ENCODE measurements at regions not wholly inside any gene's neighbourhood (a gene's known extent, or its start where the extent isn't known, plus 50 kb on each side); places are given as distances from the start of the nearest gene placed in this dataset.

DNA sequence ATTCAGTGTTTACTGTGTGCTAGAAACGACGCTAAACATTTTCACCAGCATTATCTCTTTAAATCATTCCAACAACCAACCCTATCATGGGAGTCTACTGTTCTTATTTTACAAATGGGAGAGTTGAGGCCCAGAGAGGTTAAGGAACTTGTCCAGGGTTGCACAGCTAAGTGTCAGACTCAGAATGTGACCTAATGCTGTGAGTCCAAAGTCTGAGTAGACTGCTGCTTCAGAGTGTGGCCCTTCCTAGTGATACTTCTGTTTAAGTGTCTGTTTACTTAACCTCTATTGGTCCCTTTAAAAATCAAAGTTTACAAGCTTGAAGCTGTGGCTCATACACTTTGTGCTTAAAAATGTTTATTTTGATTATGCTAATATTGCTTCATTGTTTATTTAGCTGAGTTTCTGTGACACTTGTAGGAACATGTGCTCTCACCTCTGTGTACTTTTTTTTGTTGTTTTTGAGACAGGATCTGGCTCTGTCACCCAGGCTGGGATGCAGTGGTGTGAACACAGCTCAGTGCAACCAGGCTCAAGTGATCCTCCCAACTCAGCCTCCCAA lies 84.4 kb upstream of the SYPL1 start:
- DNase-seq: no peak

GRCh38 chr7:106193661-106194060 lies 81.5 kb upstream of the SYPL1 start:
- DNase-seq: peak; percentile 79

- no peak for DNase-seq
Observed at GRCh38 chr7:106190589-106191330, 78.6 kb upstream of the SYPL1 start.

DNA sequence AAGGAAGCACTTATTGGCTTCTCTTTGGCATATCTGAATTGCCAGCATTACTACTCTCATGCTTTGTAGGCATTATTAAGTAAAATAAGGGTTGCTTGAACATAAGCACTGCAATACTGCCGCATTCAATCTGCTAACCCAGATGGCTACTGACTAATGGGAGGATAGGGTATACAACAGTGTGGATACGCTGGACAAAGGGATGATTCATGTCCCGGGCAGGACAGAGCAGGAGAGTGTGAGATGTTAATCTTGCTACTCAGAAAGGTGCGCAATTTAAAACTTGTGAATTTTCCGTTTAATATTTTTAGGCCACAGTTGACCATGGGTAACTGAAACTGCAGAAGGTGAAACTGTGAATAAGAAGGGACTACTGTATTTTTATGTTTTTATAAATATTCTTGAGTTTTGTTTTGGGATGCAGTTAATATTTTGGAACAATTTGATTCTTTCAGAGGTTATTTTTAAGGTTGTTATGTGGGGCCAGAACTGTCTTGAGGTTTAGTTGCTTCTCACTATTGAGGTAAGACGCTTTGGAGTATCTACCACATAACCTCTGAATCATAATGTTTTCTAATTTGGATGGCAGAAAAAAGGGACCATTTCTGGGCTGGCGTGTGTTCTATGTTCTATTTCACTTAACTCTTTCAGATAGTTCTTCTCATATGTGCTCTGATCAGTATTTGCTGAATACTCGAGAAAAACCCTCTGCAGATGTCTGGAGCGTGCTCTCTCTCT lies 75.7 kb upstream of the SYPL1 start:
- DNase-seq: no peak

DNA sequence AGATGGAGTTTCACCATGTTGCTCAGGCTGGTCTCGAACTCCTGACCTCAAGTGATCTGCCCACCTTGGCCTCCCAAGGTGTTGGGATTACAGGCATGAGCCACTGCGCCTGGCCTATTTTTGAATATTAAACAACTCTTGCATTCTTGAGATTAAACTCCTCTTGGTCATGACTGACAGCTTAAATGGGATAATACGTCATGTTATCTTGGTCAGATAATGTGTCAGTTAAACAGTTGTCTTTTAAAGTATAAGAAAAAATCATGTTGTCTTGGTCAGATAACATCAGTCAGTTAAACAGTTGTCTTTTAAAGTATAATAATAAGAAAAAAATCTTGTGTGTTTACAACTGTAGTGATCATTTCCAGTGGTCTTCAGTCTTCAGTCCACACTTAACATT lies 73.6 kb upstream of the SYPL1 start:
- DNase-seq: no peak

DNA sequence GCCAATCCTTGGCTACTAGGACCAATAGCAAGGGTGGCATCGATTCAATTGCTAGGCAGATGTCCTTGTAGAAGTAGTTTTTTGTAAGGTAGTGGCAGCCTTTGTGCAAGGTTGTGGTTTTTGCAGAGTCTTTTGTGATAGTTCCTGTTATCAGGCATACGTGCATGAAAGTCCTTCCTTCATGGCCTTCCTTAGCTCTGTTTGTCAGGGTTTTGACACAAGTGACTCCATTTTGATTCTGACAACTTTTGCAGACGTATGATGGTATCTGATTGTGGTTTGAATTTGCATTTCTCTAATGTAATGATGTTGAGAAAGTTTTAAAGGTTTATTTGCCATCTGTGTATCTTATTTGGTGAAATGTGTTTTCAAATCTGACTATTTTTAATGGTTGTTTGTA lies 71.8 kb upstream of the SYPL1 start:
- DNase-seq: no peak

DNA sequence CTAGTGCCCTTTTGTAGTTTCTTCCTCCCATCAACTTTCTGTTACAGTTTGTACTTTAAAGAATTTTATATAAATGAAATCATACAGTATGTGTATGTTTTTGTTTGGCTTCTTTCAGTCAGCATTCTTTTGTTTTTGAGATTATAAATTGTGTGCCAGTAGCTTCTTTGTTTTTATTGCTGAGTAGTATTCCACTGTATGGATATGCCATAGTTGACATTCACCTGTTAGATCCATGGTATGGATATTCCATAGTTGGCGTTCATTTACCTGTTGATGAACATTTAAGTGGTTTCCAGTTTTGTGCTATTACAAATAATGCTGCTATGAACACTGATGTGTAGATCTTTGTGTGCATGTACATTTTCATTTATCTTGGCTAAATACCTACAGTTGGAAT lies 70.8 kb upstream of the SYPL1 start:
- no peak for DNase-seq

GRCh38 chr7:106181658-106182265 lies 69.7 kb upstream of the SYPL1 start:
- no peak for DNase-seq

GRCh38 chr7:106180721-106181120 lies 68.6 kb upstream of the SYPL1 start:
- DNase-seq: no peak

DNA sequence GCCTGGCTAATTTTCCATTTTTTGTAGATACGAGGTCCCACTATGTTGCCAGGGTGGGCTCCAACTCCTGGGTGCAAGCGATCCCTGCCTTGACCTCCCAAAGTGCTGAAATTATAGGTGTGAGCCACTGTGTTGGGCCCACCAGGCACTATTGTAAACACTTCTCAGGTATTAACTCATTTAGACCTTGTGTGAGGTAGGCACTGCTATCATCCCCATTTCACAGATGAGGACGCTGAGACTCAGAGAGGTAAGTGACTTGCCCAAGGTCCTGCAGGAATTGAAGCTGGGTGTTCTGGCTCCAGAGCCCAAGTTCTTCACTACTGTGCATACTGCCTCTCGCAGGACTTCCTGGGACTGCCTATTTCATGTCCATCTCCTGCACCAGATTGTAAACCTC lies 67.1 kb upstream of the SYPL1 start:
- DNase-seq: no peak

GRCh38 chr7:106178593-106179134 lies 66.6 kb upstream of the SYPL1 start:
- peak; percentile 31 for DNase-seq

- DNase-seq: no peak
Observed at GRCh38 chr7:106177738-106178592, 65.9 kb upstream of the SYPL1 start.

- no peak for DNase-seq
Observed at GRCh38 chr7:106177300-106177690, 65.2 kb upstream of the SYPL1 start.

DNA sequence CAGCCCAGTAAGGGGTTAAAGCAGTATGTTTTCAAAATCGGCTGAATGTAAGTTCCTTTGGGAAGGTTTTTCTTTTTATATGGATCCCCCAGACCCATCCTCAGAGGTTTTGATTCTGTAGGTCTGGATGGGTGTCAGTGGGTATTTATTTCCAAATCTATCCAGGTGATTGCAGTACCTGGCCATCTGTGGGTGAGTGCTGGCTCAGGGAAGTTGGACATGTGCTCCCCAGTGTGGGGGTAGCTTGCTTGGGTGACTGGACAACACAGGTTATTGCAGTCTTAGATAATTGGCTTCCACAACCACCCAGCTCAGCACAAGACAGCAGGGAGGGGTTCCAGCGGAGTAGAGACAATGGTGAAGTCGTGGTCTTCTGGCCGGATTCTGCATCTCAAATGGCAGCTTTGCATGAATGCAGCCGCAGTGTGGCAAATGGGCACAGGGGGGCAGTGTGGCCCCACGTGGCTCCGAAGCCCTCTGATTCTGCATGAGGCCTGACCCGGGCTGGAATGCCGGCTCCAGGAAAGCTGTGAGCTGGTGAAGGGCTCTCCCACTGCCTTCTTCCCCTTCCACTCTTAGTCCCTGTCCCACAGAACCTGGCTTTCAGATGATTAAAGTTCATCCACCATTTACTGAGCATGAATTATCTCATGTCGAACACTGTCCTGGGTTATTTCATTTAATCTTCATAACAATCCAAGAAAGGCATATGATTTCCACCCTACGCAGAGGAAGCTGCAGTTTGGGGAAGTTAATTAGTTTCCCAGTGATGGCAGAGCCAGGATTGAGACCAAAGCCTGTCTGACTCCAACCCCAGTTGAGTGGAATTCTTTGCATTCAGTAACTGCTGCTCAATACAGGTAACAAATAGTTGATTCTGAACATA lies 64.5 kb upstream of the SYPL1 start:
- peak; percentile 88 for DNase-seq

DNA sequence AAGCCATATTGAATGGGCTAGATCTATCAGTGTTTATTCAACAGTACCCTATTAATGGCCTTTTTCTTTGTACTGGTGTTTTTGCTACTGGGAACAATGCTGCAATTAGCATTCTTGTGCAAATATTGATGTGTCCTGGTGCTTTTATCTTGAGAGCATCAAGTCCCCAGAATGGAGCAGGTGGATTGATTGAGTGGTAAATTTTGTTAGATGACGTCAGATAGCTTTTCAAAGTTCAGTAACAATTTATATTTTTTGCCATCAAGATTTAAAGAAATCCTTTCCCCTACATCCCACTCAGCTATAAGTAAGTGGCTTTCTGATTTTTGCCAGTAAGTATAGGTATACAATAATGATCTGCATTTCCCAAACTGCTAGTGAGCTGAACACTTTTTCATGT lies 63.4 kb upstream of the SYPL1 start:
- no peak for DNase-seq

GRCh38 chr7:106170651-106171050 lies 58.5 kb upstream of the SYPL1 start:
- DNase-seq: no peak

DNA sequence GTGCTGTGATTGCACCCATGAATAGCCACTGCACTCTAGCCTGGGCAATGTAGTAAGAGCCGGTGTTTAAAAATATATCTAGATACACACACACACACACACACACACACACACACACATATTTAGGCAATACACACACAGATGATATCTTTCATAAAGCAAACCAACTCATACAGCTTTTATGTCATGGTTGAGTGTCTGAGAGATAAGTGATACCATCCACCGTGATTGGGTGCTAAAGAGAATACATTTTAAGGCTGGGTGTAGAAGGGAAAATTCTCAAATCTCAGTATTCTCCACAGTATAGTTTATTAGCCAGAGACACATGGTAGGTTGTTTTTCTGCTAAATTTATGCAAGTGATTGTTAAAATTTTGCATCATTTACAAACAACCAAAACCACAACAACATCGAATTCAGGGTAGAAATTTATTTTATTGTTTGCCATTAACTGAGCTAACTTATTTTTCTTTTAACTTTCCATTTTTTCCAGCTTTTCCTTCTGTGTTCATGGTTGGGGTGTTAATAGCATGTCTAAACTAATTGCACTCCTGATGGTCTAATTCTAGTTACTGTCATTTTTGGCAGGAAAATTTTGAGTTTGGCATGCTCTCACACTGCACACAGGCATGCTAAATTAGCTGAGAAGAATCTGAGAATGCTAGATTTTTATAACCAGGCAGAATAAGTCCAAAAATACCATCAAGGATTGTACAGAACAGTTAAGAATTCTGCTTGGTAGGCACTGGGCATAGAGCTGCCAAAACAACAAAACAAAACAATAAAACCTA lies 57.9 kb upstream of the SYPL1 start:
- DNase-seq: no peak

- DNase-seq: no peak
Observed at GRCh38 chr7:106167439-106168136, 55.5 kb upstream of the SYPL1 start.

- DNase-seq: peak; percentile 86
Observed at GRCh38 chr7:106166651-106167342, 54.7 kb upstream of the SYPL1 start.
